Neuronal stem cell (in vitro differentiated cells): ENCODE measurements at regions not wholly inside any gene's neighbourhood (a gene's known extent, or its start where the extent isn't known, plus 50 kb on each side); places are given as distances from the start of the nearest gene placed in this dataset.

ENCODE experiments used
- DNase-seq: peaks from one replicate; pipeline ENCODE4 v3.0.0-alpha.2; 2013; ENCODE audit warnings: low spot score
- H2AFZ ChIP-seq: one replicate; pipeline ENCODE4 v1.6.1; 2013; ENCODE audit warnings: mild to moderate bottlenecking, low read length, inconsistent platforms
- H2AK5ac ChIP-seq: 2 replicates; pipeline ENCODE4 v1.6.1; 2013; ENCODE audit warnings: low read depth, mild to moderate bottlenecking, inconsistent platforms, low read length, moderate library complexity, mixed read lengths
- H2BK120ac ChIP-seq: 2 replicates; pipeline ENCODE4 v1.6.1; 2013; ENCODE audit warnings: low read depth, mild to moderate bottlenecking, inconsistent platforms, low read length, moderate library complexity, mixed read lengths
- H2BK12ac ChIP-seq: one replicate; pipeline ENCODE4 v1.6.1; 2013; ENCODE audit warnings: low read length, inconsistent platforms
- H2BK15ac ChIP-seq: 2 replicates; pipeline ENCODE4 v1.6.1; 2013; ENCODE audit warnings: mild to moderate bottlenecking, low read length, inconsistent platforms, mixed read lengths
- H2BK5ac ChIP-seq: one replicate; pipeline ENCODE4 v1.6.1; 2013; ENCODE audit warnings: inconsistent platforms, mild to moderate bottlenecking, low read length, moderate library complexity
- H3K14ac ChIP-seq: one replicate; pipeline ENCODE4 v1.6.1; 2013; ENCODE audit warnings: low read length, inconsistent platforms
- H3K18ac ChIP-seq: 2 replicates; pipeline ENCODE4 v1.6.1; 2013; ENCODE audit warnings: low read length, inconsistent platforms
- H3K23ac ChIP-seq: 2 replicates; pipeline ENCODE4 v1.6.1; 2013; ENCODE audit warnings: low read depth, mild to moderate bottlenecking, mixed read lengths, low read length, inconsistent platforms; ENCODE audit not compliant: poor library complexity
- H3K27ac ChIP-seq: replicated peaks from 3 replicates; pipeline ENCODE4 v1.5.1; 2013; ENCODE audit warnings: low read length, inconsistent platforms
- H3K27me3 ChIP-seq, 3 experiments: 2 replicates each; pipeline ENCODE4 v1.6.1; 2013; ENCODE audit warnings: low read length in 3 of 3, mild to moderate bottlenecking in 2 of 3, inconsistent platforms in 1 of 3, low read depth in 1 of 3, mixed read lengths in 1 of 3, moderate library complexity in 1 of 3; ENCODE audit not compliant: control insufficient read depth in 3 of 3, insufficient read depth in 3 of 3
- H3K36me3 ChIP-seq, 2 donors: replicated peaks in 1 of 2; 2 replicates each; pipeline ENCODE4 v1.6.1; 2013; ENCODE audit warnings: low read length in 2 of 2; ENCODE audit not compliant: control insufficient read depth in 2 of 2, insufficient read depth in 2 of 2
- H3K4ac ChIP-seq: 2 replicates; pipeline ENCODE4 v1.6.1; 2013; ENCODE audit warnings: inconsistent platforms, mild to moderate bottlenecking, low read length, moderate library complexity
- H3K4me1 ChIP-seq, 2 donors: 1 replicate in 1 of 2; 2 replicates in 1 of 2; pipeline ENCODE4 v1.6.1; 2013; ENCODE audit warnings: low read length in 2 of 2, low read depth in 1 of 2; ENCODE audit not compliant: control insufficient read depth in 2 of 2, insufficient read depth in 1 of 2
- H3K4me2 ChIP-seq: one replicate; pipeline ENCODE4 v1.6.1; 2013; ENCODE audit warnings: mild to moderate bottlenecking, low read length, inconsistent platforms; ENCODE audit not compliant: insufficient read depth, poor library complexity, severe bottlenecking
- H3K4me3 ChIP-seq, 2 donors: 2 replicates each; pipeline ENCODE4 v1.5.1; 2013; ENCODE audit warnings: low read length in 2 of 2, mild to moderate bottlenecking in 2 of 2, inconsistent platforms in 1 of 2, moderate library complexity in 1 of 2
- H3K79me1 ChIP-seq: one replicate; pipeline ENCODE4 v1.6.1; 2013; ENCODE audit warnings: low read depth, mild to moderate bottlenecking, inconsistent platforms, low read length, moderate library complexity
- H3K9ac ChIP-seq: one replicate; pipeline ENCODE4 v1.6.1; 2013; ENCODE audit warnings: mild to moderate bottlenecking, low read depth, low read length, inconsistent platforms; ENCODE audit not compliant: poor library complexity
- H3K9me3 ChIP-seq, 2 donors: replicated peaks in 1 of 2; 2 replicates each; pipeline versions ENCODE3 to v1.6.1; 2013; ENCODE audit warnings: low read length in 2 of 2, mild to moderate bottlenecking in 2 of 2, inconsistent platforms in 1 of 2, low read depth in 1 of 2, mixed read lengths in 1 of 2, moderate library complexity in 1 of 2; ENCODE audit not compliant: control insufficient read depth in 2 of 2, insufficient read depth in 1 of 2
- H4K8ac ChIP-seq: one replicate; pipeline ENCODE4 v1.6.1; 2013; ENCODE audit warnings: low read depth, mild to moderate bottlenecking, inconsistent platforms, low read length, moderate library complexity
- H4K91ac ChIP-seq: one replicate; pipeline ENCODE4 v1.6.1; 2013; ENCODE audit warnings: low read length, low read depth, mild to moderate bottlenecking, inconsistent platforms; ENCODE audit not compliant: poor library complexity
- WGBS, 2 donors: extraction: QIAGEN DNeasy Blood & Tissue Kit; methylation state at CpG; one replicate each; pipeline ENCODE4 v1.1.7; 2013; ENCODE audit warnings: missing lambda C conversion rate in 2 of 2, mixed read lengths in 1 of 2; ENCODE audit not compliant: insufficient read length in 2 of 2, insufficient replicate concordance in 1 of 2; ENCODE audit errors: extremely low coverage in 2 of 2; 5-methylcytosine and 5-hydroxymethylcytosine counted together

DNA sequence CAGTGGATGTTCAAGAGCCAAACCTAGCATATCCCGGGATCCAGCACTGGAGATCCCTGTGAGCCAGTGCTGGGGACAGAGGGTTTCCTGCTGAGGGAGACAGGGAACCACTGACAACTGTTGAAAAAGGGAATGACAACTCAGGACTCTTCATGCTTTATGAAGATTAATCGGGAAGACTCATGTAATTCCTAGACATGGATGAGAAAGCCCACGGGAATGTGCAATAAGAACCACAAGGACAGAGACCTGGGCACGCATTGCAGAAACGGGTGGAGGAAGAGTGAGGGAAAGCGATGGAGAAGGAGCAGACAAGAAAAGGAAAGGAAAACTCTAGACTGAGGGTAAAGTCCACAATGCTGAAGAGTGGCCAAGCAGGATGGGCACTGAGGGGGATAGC lies 296.0 kb downstream of the PCNX1 start:
- no peak overlapping the region for H3K4ac ChIP-seq
- H3K27ac ChIP-seq, result no peak overlapping the region
- no peak overlapping the region for H2BK15ac ChIP-seq
- peaks cover 0 to 2% of the 10 kb centered on the region in 2 donors for H3K9me3 ChIP-seq
- no CpG with 5 or more reads among the region's 6 CpGs for WGBS, 2 donors
- H3K23ac ChIP-seq, result no peak overlapping the region
- H2AFZ ChIP-seq, result no peak overlapping the region
- peaks cover 0 to 1% of the 10 kb centered on the region in 2 donors for H3K4me1 ChIP-seq
- H3K9ac ChIP-seq, result peak overlapping the region; percentile 9
- no peak overlapping the region for H4K8ac ChIP-seq
- H2BK12ac ChIP-seq, result no peak overlapping the region
- no peak overlapping the region for H3K4me2 ChIP-seq
- H2AK5ac ChIP-seq, result no peak overlapping the region
- H3K79me1 ChIP-seq, result no peaks in the 10 kb centered on the region
- no peak overlapping the region for H3K14ac ChIP-seq
- no peak overlapping the region for H3K4me3 ChIP-seq
- H2BK5ac ChIP-seq, result no peak overlapping the region
- DNase-seq, result no peak
- no peaks in the 10 kb centered on the region for H3K36me3 ChIP-seq
- H2BK120ac ChIP-seq, result no peak overlapping the region
- H3K27me3 ChIP-seq, result no peaks in the 10 kb centered on the region
- H4K91ac ChIP-seq, result no peak overlapping the region
- H3K18ac ChIP-seq, result peak overlapping the region; percentile 33

GRCh38 chr14:71204231-71204630 lies 297.0 kb downstream of the PCNX1 start:
- no peak overlapping the region for H2BK120ac ChIP-seq
- no peak overlapping the region for H3K27ac ChIP-seq
- peaks cover 0 to 2% of the 10 kb centered on the region in 2 donors for H3K9me3 ChIP-seq
- no peak overlapping the region for H3K4me3 ChIP-seq
- no peak overlapping the region for H3K14ac ChIP-seq
- H3K36me3 ChIP-seq, result no peaks in the 10 kb centered on the region
- no peak overlapping the region for H2AFZ ChIP-seq
- no peaks in the 10 kb centered on the region for H3K27me3 ChIP-seq
- H3K23ac ChIP-seq, result no peak overlapping the region
- H3K4me1 ChIP-seq, result peaks cover 0 to 1% of the 10 kb centered on the region in 2 donors
- H3K9ac ChIP-seq, result no peak overlapping the region
- H3K4me2 ChIP-seq, result no peak overlapping the region
- no peak overlapping the region for H2BK5ac ChIP-seq
- no CpG with 5 or more reads among the region's 2 CpGs for WGBS, 2 donors
- no peak overlapping the region for H4K8ac ChIP-seq
- no peak overlapping the region for H4K91ac ChIP-seq
- no peak overlapping the region for H3K4ac ChIP-seq
- H3K79me1 ChIP-seq, result no peaks in the 10 kb centered on the region
- H2BK15ac ChIP-seq, result no peak overlapping the region
- H3K18ac ChIP-seq, result no peak overlapping the region
- H2BK12ac ChIP-seq, result no peak overlapping the region
- no peak for DNase-seq
- H2AK5ac ChIP-seq, result no peak overlapping the region

GRCh38 chr14:71204768-71205167 lies 297.5 kb downstream of the PCNX1 start:
- H3K23ac ChIP-seq, result no peak overlapping the region
- no peaks in the 10 kb centered on the region for H3K79me1 ChIP-seq
- no peak overlapping the region for H3K4me2 ChIP-seq
- H2BK120ac ChIP-seq, result no peak overlapping the region
- no peak overlapping the region for H3K4ac ChIP-seq
- H2AK5ac ChIP-seq, result no peak overlapping the region
- no CpG with 5 or more reads among the region's 1 CpG for WGBS, 2 donors
- no peak overlapping the region for H3K9ac ChIP-seq
- H3K18ac ChIP-seq, result no peak overlapping the region
- H4K8ac ChIP-seq, result no peak overlapping the region
- peaks cover 0 to 1% of the 10 kb centered on the region in 2 donors for H3K4me1 ChIP-seq
- no peak overlapping the region for H2BK12ac ChIP-seq
- H3K14ac ChIP-seq, result no peak overlapping the region
- no peak overlapping the region for H2BK5ac ChIP-seq
- H3K4me3 ChIP-seq, result no peak overlapping the region
- no peak overlapping the region for H4K91ac ChIP-seq
- no peaks in the 10 kb centered on the region for H3K36me3 ChIP-seq
- DNase-seq, result no peak
- H2AFZ ChIP-seq, result no peak overlapping the region
- H3K27ac ChIP-seq, result no peak overlapping the region
- H3K27me3 ChIP-seq, result no peaks in the 10 kb centered on the region
- H3K9me3 ChIP-seq, result peaks cover 0 to 2% of the 10 kb centered on the region in 2 donors
- no peak overlapping the region for H2BK15ac ChIP-seq

DNA sequence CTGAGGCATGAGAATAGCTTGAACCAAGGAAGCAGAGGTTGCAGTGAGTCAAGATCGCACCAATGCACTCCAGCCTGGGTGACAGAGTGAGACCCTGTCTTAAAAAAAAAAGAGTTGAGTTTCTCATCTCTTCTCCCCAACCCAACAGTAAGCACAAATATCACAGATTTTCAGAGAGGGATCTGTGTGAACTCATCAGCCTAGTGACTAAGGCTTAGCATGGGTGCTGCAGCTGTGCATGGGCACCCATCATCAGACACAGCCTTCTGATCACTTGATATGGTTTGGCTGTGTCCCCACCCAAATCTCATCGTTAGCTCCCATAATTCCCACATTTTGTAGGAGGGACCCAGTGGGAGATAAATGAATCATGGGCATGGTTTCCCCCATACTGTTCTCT lies 298.9 kb downstream of the PCNX1 start:
- no peaks in the 10 kb centered on the region for H3K79me1 ChIP-seq
- H3K18ac ChIP-seq, result no peak overlapping the region
- no peak overlapping the region for H3K4me3 ChIP-seq
- no peak overlapping the region for H2BK15ac ChIP-seq
- no CpG with 5 or more reads among the region's 2 CpGs for WGBS, 2 donors
- H4K91ac ChIP-seq, result no peak overlapping the region
- no peak overlapping the region for H2BK120ac ChIP-seq
- no peak overlapping the region for H3K27ac ChIP-seq
- H3K4me2 ChIP-seq, result no peak overlapping the region
- no peak for DNase-seq
- H3K9ac ChIP-seq, result no peak overlapping the region
- no peak overlapping the region for H2AK5ac ChIP-seq
- no peaks in the 10 kb centered on the region for H3K27me3 ChIP-seq
- H2BK12ac ChIP-seq, result no peak overlapping the region
- no peak overlapping the region for H2BK5ac ChIP-seq
- H2AFZ ChIP-seq, result no peak overlapping the region
- H3K23ac ChIP-seq, result no peak overlapping the region
- no peak overlapping the region for H4K8ac ChIP-seq
- H3K14ac ChIP-seq, result no peak overlapping the region
- no peaks in the 10 kb centered on the region for H3K36me3 ChIP-seq
- peaks cover 0 to 3% of the 10 kb centered on the region in 2 donors for H3K4me1 ChIP-seq
- no peak overlapping the region for H3K4ac ChIP-seq
- no peaks in the 10 kb centered on the region for H3K9me3 ChIP-seq
